ENCODE measurements at regions not wholly inside any gene's neighbourhood (a gene's known extent, or its start where the extent isn't known, plus 50 kb on each side); places are given as distances from the start of the nearest gene placed in this dataset.
A peak's percentile ranks its signal among the peaks of the same experiment; 100 is the strongest.

- no peak for DNase-seq (ENCODE audit: low read depth)
- TF ChIP-seq CTCF (IDR thresholded peaks at IDR 0.05; ENCODE audit: insufficient read depth, low read length): no peak
- H3K4me3 ChIP-seq (ENCODE audit: low read depth, low read length): no peak overlapping the region
These were observed 57.3 kb downstream of the EVX1 start for GRCh38 chr7:27299861-27300260.

DNA sequence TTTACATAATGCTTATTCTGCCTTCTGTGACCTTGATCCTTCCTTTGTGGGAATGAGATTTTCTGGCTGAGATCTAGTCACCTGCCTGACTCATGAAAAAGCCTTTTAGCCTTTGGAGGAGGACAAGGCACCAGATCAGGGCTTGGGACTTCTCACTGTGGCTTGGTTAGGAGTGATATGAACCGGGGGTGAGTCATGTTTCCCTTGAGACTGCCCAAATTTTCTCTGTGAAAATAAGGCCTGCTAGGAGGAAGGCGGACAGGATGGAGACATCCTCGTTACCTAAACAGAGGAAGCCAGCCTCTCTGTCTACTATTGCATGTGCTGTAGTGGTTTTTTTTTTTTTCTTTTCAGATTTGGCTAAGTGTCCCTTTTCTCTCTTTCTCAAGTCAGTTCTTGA lies 57.8 kb downstream of the EVX1 start:
- TF ChIP-seq CTCF (IDR thresholded peaks at IDR 0.05; ENCODE audit: insufficient read depth, low read length): no peak
- no peak overlapping the region for H3K4me3 ChIP-seq (ENCODE audit: low read depth, low read length)
- peak; percentile 6 for DNase-seq (ENCODE audit: low read depth)

DNA sequence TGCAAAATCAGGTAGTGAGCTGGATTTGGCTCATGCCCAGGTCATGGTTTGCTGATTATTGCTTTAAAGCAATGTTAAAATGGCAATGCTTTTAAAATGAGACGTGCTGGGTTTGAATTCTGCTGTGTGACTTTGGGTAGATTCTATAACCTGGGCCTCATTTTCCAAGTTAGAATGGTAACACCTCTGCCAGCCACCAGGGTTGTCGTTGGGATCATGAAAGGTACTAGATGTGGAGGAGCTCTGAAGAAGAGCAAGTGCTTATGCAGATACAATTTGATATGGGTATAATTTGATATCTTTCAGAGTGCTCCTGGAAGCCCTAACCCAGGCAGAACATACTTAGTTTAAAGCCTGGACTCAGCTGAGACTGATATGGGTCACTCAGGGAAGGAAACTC lies 60.0 kb downstream of the EVX1 start:
- DNase-seq (ENCODE audit: low read depth): no peak
- H3K4me3 ChIP-seq (ENCODE audit: low read depth, low read length): no peak overlapping the region
- no peak for TF ChIP-seq CTCF (IDR thresholded peaks at IDR 0.05; ENCODE audit: insufficient read depth, low read length)

DNA sequence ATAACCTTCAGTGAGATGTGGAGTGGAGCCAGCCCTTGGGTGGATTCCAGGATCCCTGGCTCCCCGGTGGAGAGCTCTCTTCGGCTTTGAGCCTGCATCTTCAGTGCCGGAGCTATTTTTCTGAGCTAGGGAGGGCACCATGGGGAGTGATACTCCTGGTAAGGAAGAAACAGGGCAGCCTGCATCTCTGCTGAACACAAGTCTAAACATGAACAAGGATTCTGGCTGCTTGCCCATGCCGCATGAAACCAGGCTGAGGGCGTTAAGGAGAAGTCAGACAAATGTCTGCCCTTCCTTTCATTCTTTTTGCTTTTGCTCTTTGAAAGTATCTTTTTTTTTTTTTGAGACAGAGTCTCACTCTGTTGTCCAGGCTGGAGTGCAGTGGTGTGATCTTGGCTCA lies 60.4 kb downstream of the EVX1 start:
- TF ChIP-seq CTCF (IDR thresholded peaks at IDR 0.05; ENCODE audit: insufficient read depth, low read length): no peak
- no peak overlapping the region for H3K4me3 ChIP-seq (ENCODE audit: low read depth, low read length)
- DNase-seq (ENCODE audit: low read depth): peak; percentile 2

- no peak for DNase-seq (ENCODE audit: low read depth)
- no peak for TF ChIP-seq CTCF (IDR thresholded peaks at IDR 0.05; ENCODE audit: insufficient read depth, low read length)
- H3K4me3 ChIP-seq (ENCODE audit: low read depth, low read length): no peak overlapping the region
These were observed 63.3 kb downstream of the EVX1 start for GRCh38 chr7:27305854-27306253.

GRCh38 chr7:27312820-27313219 lies 70.2 kb downstream of the EVX1 start:
- no peak for TF ChIP-seq CTCF (IDR thresholded peaks at IDR 0.05; ENCODE audit: insufficient read depth, low read length)
- no peak for DNase-seq (ENCODE audit: low read depth)
- H3K4me3 ChIP-seq (ENCODE audit: low read depth, low read length): no peak overlapping the region

- H3K4me3 ChIP-seq (ENCODE audit: low read depth, low read length): no peak overlapping the region
- DNase-seq (ENCODE audit: low read depth): no peak
- TF ChIP-seq CTCF (IDR thresholded peaks at IDR 0.05; ENCODE audit: insufficient read depth, low read length): no peak
These were observed 71.5 kb downstream of the EVX1 start for GRCh38 chr7:27314111-27314510.

Data from fibroblast of the aortic adventitia (primary cell).